ENCODE measurements at regions not wholly inside any gene's neighbourhood (a gene's known extent, or its start where the extent isn't known, plus 50 kb on each side); places are given as distances from the start of the nearest gene placed in this dataset.

DNA sequence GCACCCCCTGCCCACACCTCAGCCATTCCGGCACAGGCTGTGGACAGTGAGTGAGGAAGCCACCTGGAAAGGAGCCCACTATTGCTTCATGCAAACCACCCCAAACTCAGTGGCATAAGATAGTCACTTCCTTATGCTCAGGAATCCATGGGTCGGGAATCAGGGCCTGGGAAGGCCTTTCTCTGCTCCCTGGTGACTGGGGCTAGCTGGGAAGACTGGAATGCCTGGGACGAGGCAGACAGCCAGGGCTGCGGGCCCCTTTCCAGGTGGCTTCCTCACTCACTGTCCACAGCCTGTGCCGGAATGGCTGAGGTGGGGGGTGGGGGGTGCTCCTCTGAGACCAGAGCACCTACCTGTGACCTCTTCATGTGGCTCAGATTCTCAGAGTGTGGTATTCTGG lies 74.1 kb upstream of the GRB10 start:
- in situ Hi-C loops (cut with MboI; ENCODE audit: low sequenced_read_pairs in 4 of 4): no loop called here
- Histone ChIP-seq H3K27me3 (no peaks in the 10 kb centered on the region), H3K4me1 (no peaks in the 10 kb centered on the region), H3K4me3 (no peak overlapping the region), H3K9me3 (no peaks in the 10 kb centered on the region), H3K36me3 (no peaks in the 10 kb centered on the region), H3K27ac (no peak overlapping the region)
- intact Hi-C loops (cut with DNase I; ENCODE audit: low total_unique reads): no loop called here
- ATAC-seq (no peak), DNase-seq (no peak)
- TF ChIP-seq POLR2A (IDR thresholded peaks at IDR 0.05): no peak
- no peak for TF ChIP-seq CTCF (IDR thresholded peaks at IDR 0.05 in 4 of 5, conservative IDR thresholded peaks at IDR 0.05 in 1 of 5)

GRCh38 chr7:50856231-50856630 lies 73.5 kb upstream of the GRB10 start:
- Histone ChIP-seq H3K27ac (no peak overlapping the region), H3K27me3 (no peaks in the 10 kb centered on the region), H3K9me3 (no peaks in the 10 kb centered on the region), H3K4me3 (no peak overlapping the region), H3K4me1 (no peaks in the 10 kb centered on the region), H3K36me3 (no peaks in the 10 kb centered on the region)
- intact Hi-C loops (cut with DNase I; ENCODE audit: low total_unique reads) (no loop called here), in situ Hi-C loops (cut with MboI; ENCODE audit: low sequenced_read_pairs in 4 of 4) (no loop called here)
- DNase-seq (no peak), ATAC-seq (no peak)
- TF ChIP-seq CTCF (IDR thresholded peaks at IDR 0.05 in 4 of 5, conservative IDR thresholded peaks at IDR 0.05 in 1 of 5): no peak
- TF ChIP-seq POLR2A (IDR thresholded peaks at IDR 0.05): no peak

DNA sequence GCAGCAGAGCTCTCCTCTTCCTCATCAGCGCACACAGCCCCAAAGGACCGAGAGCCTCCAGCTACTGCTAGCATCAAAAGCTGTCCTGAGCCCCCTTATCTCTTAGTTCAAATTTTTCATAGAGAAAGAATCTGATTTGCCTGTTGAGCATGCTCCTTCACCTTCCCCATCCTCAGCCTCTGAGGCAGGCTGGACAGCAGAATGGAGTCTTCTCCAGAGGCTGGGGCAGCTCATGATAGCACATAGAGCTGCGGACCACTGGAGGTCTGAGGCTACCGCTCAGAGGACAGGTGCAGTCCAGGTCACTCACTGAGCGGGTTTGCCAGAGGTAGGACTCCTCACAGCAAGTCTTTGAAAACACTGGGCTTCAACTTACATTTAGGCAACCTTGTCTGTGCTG lies 72.8 kb upstream of the GRB10 start:
- DNase-seq (no peak), ATAC-seq (no peak)
- in situ Hi-C loops (cut with MboI; ENCODE audit: low sequenced_read_pairs in 4 of 4): no loop called here
- Histone ChIP-seq H3K36me3 (no peaks in the 10 kb centered on the region), H3K27me3 (no peaks in the 10 kb centered on the region), H3K9me3 (no peaks in the 10 kb centered on the region), H3K4me1 (no peaks in the 10 kb centered on the region), H3K4me3 (no peak overlapping the region), H3K27ac (no peak overlapping the region)
- no peak for TF ChIP-seq POLR2A (IDR thresholded peaks at IDR 0.05)
- TF ChIP-seq CTCF (IDR thresholded peaks at IDR 0.05 in 4 of 5, conservative IDR thresholded peaks at IDR 0.05 in 1 of 5): no peak
- intact Hi-C loops (cut with DNase I; ENCODE audit: low total_unique reads): no loop called here

- Histone ChIP-seq H3K9me3 (no peaks in the 10 kb centered on the region), H3K4me3 (no peak overlapping the region), H3K4me1 (no peaks in the 10 kb centered on the region), H3K27me3 (no peaks in the 10 kb centered on the region), H3K36me3 (no peaks in the 10 kb centered on the region), H3K27ac (no peak overlapping the region)
- intact Hi-C loops (cut with DNase I; ENCODE audit: low total_unique reads): no loop called here
- DNase-seq (no peak), ATAC-seq (no peak)
- TF ChIP-seq CTCF (IDR thresholded peaks at IDR 0.05 in 4 of 5, conservative IDR thresholded peaks at IDR 0.05 in 1 of 5): no peak
- no peak for TF ChIP-seq POLR2A (IDR thresholded peaks at IDR 0.05)
- in situ Hi-C loops (cut with MboI; ENCODE audit: low sequenced_read_pairs in 4 of 4): no loop called here
Observed at GRCh38 chr7:50854831-50855230, 72.1 kb upstream of the GRB10 start.

DNA sequence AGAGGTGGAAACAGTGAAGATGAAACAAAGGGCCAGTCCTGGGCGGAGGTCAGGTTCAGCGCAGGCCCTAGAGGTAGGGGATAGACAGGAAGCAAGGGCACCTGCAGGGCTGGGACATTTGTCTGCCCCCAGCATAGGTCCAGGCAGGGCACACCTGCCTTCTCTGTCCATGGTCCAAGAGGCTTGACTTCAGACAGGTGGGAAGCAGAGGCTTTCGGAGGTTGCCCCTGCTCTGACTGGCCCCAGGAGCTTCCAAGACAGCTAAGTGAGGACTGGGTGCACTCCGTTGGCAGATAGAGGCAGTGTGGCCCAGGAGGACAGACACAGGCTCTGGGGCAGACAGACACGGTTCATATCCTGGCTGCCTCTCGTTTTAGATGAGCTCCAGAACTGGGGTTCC lies 71.6 kb upstream of the GRB10 start:
- DNase-seq: no peak
- ATAC-seq: no peak
- Histone ChIP-seq H3K27ac (no peak overlapping the region), H3K9me3 (no peaks in the 10 kb centered on the region), H3K4me1 (no peaks in the 10 kb centered on the region), H3K27me3 (no peaks in the 10 kb centered on the region), H3K36me3 (no peaks in the 10 kb centered on the region), H3K4me3 (no peak overlapping the region)
- intact Hi-C loops (cut with DNase I; ENCODE audit: low total_unique reads): no loop called here
- TF ChIP-seq POLR2A (IDR thresholded peaks at IDR 0.05) (no peak), CTCF (IDR thresholded peaks at IDR 0.05 in 4 of 5, conservative IDR thresholded peaks at IDR 0.05 in 1 of 5) (no peak)
- in situ Hi-C loops (cut with MboI; ENCODE audit: low sequenced_read_pairs in 4 of 4): no loop called here

Data from gastrocnemius medialis (tissue), 4 donors.